GM21528 (cell line): ENCODE measurements at regions not wholly inside any gene's neighbourhood (a gene's known extent, or its start where the extent isn't known, plus 50 kb on each side); places are given as distances from the start of the nearest gene placed in this dataset.

Source experiments
- ATAC-seq: cut with Tn5 transposase; IDR thresholded peaks from one replicate; pipeline ENCODE4 v1.9.1; 2021; ENCODE audit warnings: mild to moderate bottlenecking, moderate library complexity; ENCODE audit not compliant: unreplicated experiment, low FRiP score

DNA sequence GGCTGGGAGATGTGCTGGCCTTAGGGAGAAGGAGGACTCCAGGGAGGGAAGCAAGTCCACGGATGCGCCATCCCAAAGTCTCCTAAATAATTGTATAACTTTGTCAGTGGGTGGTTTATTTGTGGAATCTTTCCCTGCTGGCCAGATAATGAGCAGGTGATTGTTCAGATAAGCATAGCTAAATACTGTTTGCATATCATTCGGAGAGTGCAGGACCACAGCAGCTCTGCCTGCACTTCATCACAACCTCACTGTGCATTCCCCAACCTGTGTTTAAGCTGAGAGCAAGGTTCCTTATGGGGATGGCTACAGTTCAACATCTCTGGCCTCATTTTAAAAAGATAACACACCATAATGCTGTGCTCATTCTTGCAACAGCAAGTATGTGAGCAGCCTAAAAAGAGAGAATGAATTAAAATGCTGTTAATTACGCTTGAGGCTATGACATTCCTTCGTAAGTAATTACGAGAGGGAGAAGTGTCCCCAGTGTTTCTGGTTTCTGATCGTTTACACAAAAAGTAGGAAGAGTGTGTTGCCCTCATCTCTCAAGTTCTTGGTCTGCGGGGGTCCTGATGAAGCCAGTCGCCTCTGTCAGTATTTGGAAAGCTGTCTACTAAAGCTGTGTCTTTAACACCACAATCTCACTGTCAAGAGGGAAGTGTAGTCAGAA is 272.0 kb upstream of the RORA start:
- no peak for ATAC-seq

DNA sequence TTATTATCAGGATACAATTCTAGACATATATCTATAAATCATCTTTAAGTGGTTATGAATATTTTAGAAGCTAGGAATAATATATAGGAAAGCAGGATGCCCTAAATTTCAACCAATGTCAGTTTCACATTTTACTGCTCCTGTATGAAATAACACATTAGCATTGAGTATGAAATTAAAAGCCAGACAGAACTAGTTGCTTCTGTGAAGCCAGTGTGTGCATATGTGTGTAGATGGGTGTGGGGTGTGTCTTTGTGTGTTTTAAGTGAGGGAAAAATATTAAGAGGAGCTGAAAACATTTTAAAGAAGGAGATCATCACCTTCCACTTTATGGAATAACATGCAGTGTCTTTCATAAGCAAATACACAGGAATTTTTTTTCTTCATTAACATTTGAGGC is 271.4 kb upstream of the RORA start:
- ATAC-seq, result no peak

GRCh38 chr15:61499376-61499775 is 270.3 kb upstream of the RORA start:
- ATAC-seq, result no peak

- no peak for ATAC-seq
Observed at GRCh38 chr15:61489571-61489970, 260.5 kb upstream of the RORA start.

DNA sequence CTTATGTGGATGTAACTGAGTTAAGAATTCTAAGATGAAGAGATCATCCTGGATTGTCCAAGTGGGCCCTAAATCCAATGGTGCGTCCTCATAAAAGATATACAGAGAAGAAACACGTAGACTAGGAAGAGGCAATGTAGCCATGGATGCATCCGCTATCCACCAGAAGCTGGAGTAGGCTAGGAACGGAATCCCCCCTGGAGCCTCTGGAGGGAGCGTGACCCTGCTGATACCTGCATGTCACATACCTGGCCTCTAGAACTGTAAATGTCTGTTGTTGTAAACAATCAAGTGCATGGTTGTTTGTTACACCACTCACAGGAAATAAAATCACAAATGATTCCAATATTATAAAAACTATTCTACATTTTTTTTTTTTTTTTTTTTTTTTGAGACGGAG is 254.5 kb upstream of the RORA start:
- no peak for ATAC-seq

DNA sequence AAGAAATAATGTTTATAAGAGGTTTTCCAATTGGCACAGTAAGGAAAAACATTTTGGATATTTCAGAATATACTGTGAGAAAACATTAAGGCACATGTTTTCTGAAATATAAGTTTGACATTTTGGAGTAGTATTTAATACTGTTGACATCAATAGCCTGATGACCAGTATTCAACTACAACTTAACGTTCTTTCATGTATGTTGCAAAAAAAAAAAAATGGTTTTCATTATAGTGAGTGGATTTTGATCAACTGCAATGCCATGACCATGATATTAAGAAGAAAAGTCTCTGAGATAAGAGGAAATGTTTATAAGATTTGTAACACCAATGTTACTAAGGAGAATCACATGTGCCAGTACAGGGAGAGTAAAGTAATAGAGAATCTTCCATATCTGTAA is 252.8 kb upstream of the RORA start:
- ATAC-seq, result no peak

DNA sequence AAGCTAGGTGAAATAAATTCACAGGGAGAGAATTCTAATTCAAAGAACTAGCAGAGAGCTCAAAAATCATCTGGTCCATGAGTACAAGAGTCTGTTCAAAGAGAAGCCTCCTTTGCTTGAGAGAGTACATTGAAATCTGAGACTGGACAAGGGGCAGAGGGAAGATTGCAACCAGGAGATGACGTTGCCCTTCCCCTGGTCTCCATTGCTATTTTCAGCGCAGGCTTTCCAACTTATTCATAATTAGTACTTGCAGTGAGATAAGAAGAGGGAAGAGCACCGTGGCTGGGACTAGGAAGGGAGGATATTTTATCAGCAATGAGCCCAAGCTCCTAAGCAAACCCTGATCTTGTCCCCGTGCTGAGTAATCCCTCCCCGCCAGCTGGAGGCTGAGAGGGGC is 251.8 kb upstream of the RORA start:
- no peak for ATAC-seq

GRCh38 chr15:61480295-61480694 is 251.2 kb upstream of the RORA start:
- no peak for ATAC-seq

DNA sequence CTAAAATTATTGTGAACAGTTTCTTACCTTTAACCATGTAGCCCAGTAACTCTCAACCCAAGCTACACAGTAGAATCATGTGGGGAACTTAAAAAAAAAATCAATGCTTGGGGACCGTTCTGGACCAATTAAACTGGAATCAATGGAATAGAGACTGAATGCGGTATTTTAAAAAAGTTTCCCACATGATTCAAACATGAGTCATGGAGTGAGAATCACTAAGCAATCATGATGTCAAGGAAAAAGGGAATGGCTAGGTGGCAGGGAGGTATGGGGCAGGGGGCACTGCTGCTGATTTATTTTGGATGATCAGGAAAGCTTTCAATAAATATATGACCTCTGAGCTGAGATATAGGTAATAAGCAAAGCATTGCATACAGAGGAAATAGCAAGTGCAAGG is 250.5 kb upstream of the RORA start:
- ATAC-seq, result no peak

GRCh38 chr15:61476741-61477140 is 247.6 kb upstream of the RORA start:
- ATAC-seq, result no peak

GRCh38 chr15:61474796-61475195 is 245.7 kb upstream of the RORA start:
- no peak for ATAC-seq

DNA sequence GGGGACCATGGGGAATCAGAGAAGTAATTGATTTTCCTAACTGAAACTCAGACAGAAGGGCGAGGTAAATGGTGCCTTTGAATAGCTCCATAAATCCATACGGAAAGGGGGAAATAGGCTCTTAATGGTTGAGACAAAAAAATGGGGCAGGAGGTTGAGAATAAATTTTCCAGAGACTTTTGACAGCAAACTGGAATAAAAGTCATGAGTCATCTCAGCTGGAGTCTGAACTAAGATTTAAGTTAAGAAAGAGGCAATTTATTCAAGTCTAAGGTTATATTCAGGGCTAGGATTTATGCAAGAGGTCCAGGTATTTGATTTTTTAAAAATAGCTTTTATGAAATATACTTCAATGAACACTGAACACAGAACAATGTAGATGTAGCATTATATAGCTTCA is 238.7 kb upstream of the RORA start:
- no peak for ATAC-seq

GRCh38 chr15:61459785-61460707 is 230.9 kb upstream of the RORA start:
- no peak for ATAC-seq

DNA sequence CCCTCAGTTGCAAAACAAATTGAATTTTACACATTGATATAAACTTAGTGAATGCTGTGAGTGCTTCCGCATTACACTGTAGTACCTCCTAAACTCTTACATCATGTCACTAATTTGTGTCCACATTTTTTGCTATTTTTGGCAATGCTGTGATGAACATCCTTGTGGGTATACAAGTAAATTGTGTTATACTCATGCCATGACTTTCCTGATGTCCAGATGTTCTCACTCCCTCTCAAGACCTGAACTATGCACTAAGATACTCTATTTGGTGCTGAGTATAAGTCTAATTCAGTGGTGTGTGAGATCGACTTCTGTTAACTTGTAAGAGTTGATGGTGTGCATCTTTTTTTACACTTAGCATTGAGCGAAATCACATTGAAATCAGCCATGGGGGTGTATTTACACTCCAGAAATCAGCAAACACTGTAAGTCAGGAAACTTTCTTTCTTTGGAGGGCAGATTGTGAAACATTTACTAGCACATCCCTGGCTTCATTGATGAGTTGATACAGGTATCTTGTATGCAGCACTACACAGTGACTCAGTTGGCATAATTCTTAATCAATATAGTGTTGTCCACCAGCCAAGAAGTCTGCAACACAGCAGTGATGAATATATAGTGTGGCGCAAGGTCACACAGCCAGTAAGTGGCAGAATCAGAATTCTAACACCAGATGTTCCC is 228.1 kb upstream of the RORA start:
- no peak for ATAC-seq

- ATAC-seq, result no peak
Observed at GRCh38 chr15:61449186-61449702, 220.1 kb upstream of the RORA start.

DNA sequence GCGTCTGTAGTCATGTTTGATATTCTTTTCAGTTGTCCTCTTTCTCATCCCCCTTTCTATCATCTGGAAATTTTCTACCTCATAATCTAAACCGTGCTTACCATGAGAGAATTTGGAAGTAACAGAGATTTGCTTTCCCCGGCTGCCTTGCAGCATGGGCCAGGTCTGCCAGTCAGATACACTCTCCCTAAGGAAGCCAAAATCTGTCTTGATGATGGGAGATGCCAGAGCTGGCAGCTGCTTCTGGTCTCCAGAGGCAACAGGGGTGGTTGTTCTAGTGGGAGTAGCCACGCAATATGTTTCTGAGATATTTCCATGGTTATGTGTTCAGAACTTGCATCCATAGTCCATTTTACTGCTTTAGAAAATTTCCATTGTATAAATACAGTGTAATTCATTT is 218.9 kb upstream of the RORA start:
- no peak for ATAC-seq

DNA sequence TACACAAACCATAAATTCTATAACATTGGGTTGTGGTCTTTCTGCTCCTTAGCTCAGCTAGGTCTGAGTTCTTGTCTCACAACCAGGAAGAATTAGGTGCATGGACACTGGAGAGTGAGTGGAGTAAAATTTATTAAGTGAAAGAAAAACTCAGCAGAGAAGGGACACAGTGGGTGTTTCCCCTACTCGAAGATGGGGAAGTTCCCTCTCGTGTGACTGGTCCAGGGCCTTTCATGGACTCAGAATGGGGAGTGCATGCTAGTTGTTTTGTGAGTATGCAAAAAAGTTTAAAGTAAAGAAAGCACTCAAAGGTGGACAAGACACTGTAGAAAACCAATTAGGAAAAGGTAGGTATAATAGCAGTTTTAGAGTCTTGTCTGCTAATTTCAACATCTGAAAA is 215.5 kb upstream of the RORA start:
- no peak for ATAC-seq

- ATAC-seq, result no peak
Observed at GRCh38 chr15:61442821-61443220, 213.7 kb upstream of the RORA start.

DNA sequence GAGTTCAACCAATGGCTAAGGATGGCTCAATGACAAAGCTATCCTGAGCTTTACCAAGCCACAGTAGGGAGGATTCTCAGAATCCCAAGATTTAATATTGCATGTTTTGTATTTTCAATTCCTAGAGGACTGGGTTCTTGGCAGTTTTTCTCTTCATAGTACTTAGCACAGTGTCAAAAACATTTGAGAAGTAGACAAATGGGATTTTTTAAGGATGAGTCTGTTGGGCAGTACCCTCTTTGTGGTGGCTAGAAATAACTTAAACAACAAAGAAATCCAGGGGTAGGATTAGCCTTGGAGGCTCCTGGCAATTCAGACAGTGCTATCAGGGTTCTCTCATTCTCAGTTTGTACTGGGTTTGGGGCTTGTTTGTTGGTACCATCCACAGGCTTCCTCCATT is 212.8 kb upstream of the RORA start:
- ATAC-seq, result no peak

GRCh38 chr15:61426466-61426865 is 197.4 kb upstream of the RORA start:
- no peak for ATAC-seq

DNA sequence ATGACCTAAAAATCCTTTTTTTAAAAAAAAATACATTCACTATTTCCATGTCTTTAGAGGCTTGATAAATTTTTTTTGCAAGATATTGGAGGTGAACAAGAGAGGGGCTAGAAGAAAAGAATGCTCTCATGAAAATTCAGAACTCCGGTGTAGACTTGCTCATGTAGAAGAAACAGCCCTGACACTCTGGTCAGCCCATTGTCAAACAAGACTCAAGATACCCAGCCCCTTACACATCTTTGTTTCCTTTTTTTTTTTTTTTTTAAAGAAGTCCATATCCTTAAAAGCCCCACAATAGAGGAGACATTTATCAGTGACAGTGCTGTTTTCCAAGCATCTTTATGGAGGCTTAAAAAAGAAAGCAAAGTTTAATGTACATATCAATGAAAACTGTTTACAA is 196.8 kb upstream of the RORA start:
- no peak for ATAC-seq
